T-cell (primary cell): ENCODE measurements at regions not wholly inside any gene's neighbourhood (a gene's known extent, or its start where the extent isn't known, plus 50 kb on each side); places are given as distances from the start of the nearest gene placed in this dataset.
"Not testable (repeated sequence)": the region's sequence is repeated elsewhere in the genome, so short reads cannot be mapped to it uniquely, and the experiment has no call there.

Experiments
- ATAC-seq, 4 experiments: fragments of 200-7000 bp in 3 of 4; fragments of 150-1000 bp in 1 of 4; cut with Tn5 transposase; replicated peaks in 1 of 4; 1 replicate in 3 of 4; 2 replicates in 1 of 4; pipeline ENCODE4 v1.10.0; 2021; ENCODE audit warnings: moderate library complexity in 3 of 4, mild to moderate bottlenecking in 2 of 4, moderate number of reproducible peaks in 1 of 4
- CTCF ChIA-PET, 2 donors: fragments of 300-600 bp; sonication (Branson Sonifier 250); formaldehyde crosslinking; loops; one replicate each; lab custom pipeline; 2022; ENCODE audit warnings: antibody characterized with exemption in 2 of 2; lab: Charles Lee
- POLR2A ChIA-PET, 2 donors: fragments of 300-600 bp; sonication (Branson Sonifier 250); formaldehyde crosslinking; loops; one replicate each; lab custom pipeline; 2022; ENCODE audit warnings: antibody characterized with exemption in 2 of 2; lab: Charles Lee
- DNase-seq, 35 experiments: peaks; one replicate each; pipeline versions ENCODE4 v3.0.0 to v3.0.0-alpha.2; 2013 to 2023
- H3K27ac ChIP-seq: one replicate; pipeline ENCODE4 v1.5.1; 2013; ENCODE audit warnings: low read length
- H3K27me3 ChIP-seq, 2 experiments: replicated peaks in 1 of 2; 1 replicate in 1 of 2; 2 replicates in 1 of 2; pipeline versions ENCODE4 v1.6.1 to v1.7.0; 2013; ENCODE audit warnings: low read length in 1 of 2, mixed read lengths in 1 of 2; ENCODE audit not compliant: control insufficient read depth in 2 of 2, insufficient read depth in 2 of 2; ENCODE audit errors: extremely low read depth in 1 of 2
- H3K36me3 ChIP-seq, 2 donors: 1 replicate in 1 of 2; 2 replicates in 1 of 2; pipeline versions ENCODE4 v1.6.1 to v1.7.0; 2013; ENCODE audit warnings: low read length in 1 of 2; ENCODE audit not compliant: control insufficient read depth in 2 of 2, insufficient read depth in 1 of 2; ENCODE audit errors: extremely low read depth in 1 of 2
- H3K4me1 ChIP-seq, 2 experiments: 1 replicate in 1 of 2; 2 replicates in 1 of 2; pipeline versions ENCODE4 v1.6.1 to v1.7.0; 2013; ENCODE audit warnings: low read length in 2 of 2, mixed read lengths in 1 of 2; ENCODE audit not compliant: insufficient read depth in 2 of 2, control insufficient read depth in 1 of 2; ENCODE audit errors: extremely low read depth in 1 of 2
- H3K4me3 ChIP-seq, 2 donors: 1 replicate in 1 of 2; 2 replicates in 1 of 2; pipeline versions ENCODE4 v1.5.1 to v1.7.0; 2013; ENCODE audit warnings: mild to moderate bottlenecking in 2 of 2, low read length in 1 of 2, moderate library complexity in 1 of 2; ENCODE audit not compliant: control insufficient read depth in 1 of 2; ENCODE audit errors: extremely low read depth in 1 of 2
- H3K9me3 ChIP-seq: 2 replicates; pipeline ENCODE4 v1.7.0; 2013
- H3K27ac Mint-ChIP-seq, 2 donors: one replicate each; pipeline ENCODE4 v1.8.0; 2020 to 2021; ENCODE audit warnings: mild to moderate bottlenecking in 2 of 2, mixed read lengths in 2 of 2
- H3K27me3 Mint-ChIP-seq, 2 donors: one replicate each; pipeline ENCODE4 v1.8.0; 2021 to 2022; ENCODE audit warnings: mixed read lengths in 2 of 2
- H3K36me3 Mint-ChIP-seq: one replicate; pipeline ENCODE4 v1.8.0; 2021; ENCODE audit warnings: mixed read lengths
- H3K4me1 Mint-ChIP-seq, 3 donors: one replicate each; pipeline ENCODE4 v1.8.0; 2020 to 2022; ENCODE audit warnings: mixed read lengths in 3 of 3, mild to moderate bottlenecking in 1 of 3
- H3K4me3 Mint-ChIP-seq, 3 donors: one replicate each; pipeline ENCODE4 v1.8.0; 2020 to 2022; ENCODE audit warnings: mild to moderate bottlenecking in 3 of 3, mixed read lengths in 3 of 3, moderate library complexity in 3 of 3
- H3K9me3 Mint-ChIP-seq, 3 donors: one replicate each; pipeline ENCODE4 v1.8.0; 2020 to 2022; ENCODE audit warnings: mixed read lengths in 3 of 3
- WGBS: methylation state at CpG from one replicate; pipeline ENCODE4 v1.1.5; 2013; ENCODE audit warnings: missing lambda C conversion rate; ENCODE audit not compliant: insufficient coverage; 5-methylcytosine and 5-hydroxymethylcytosine counted together

- ChIA-PET CTCF (no interaction called here), POLR2A (no interaction called here)
- Mint-ChIP-seq H3K27me3 (peaks cover 0 to 1% of the 10 kb centered on the region in 2 donors), H3K9me3 (peaks cover 0 to 4% (median 0%) of the 10 kb centered on the region in 3 donors), H3K36me3 (no peaks in the 10 kb centered on the region), H3K4me3 (no peak overlapping the region), H3K27ac (no peak overlapping the region), H3K4me1 (no peaks in the 10 kb centered on the region)
- H3K27me3 ChIP-seq: no peaks in the 10 kb centered on the region
- no peak for DNase-seq
- H3K27ac ChIP-seq: no peak overlapping the region
- no peaks in the 10 kb centered on the region for H3K4me1 ChIP-seq
- no peak for ATAC-seq
- no peak overlapping the region for H3K4me3 ChIP-seq
- H3K36me3 ChIP-seq: no peaks in the 10 kb centered on the region
- WGBS: no CpG with 5 or more reads among the region's 5 CpGs
- no peaks in the 10 kb centered on the region for H3K9me3 ChIP-seq
Observed at GRCh38 chr1:73832276-73833181, 365.4 kb downstream of the LRRIQ3 start.

GRCh38 chr1:73827283-73827682 lies 370.7 kb downstream of the LRRIQ3 start:
- CTCF ChIA-PET, H3K27me3 Mint-ChIP-seq, DNase-seq, H3K4me1 ChIP-seq, H3K4me3 ChIP-seq, H3K27ac Mint-ChIP-seq, H3K36me3 ChIP-seq, ATAC-seq, H3K36me3 Mint-ChIP-seq, POLR2A ChIA-PET, H3K4me3 Mint-ChIP-seq, H3K9me3 ChIP-seq, H3K9me3 Mint-ChIP-seq, H3K4me1 Mint-ChIP-seq, H3K27ac ChIP-seq, H3K27me3 ChIP-seq: not testable (repeated sequence)
- no CpG with 5 or more reads among the region's 3 CpGs for WGBS

GRCh38 chr1:73824065-73824464 lies 373.9 kb downstream of the LRRIQ3 start:
- Histone ChIP-seq H3K4me3 (no peak overlapping the region), H3K9me3 (no peaks in the 10 kb centered on the region), H3K36me3 (no peaks in the 10 kb centered on the region), H3K27me3 (no peaks in the 10 kb centered on the region), H3K27ac (no peak overlapping the region), H3K4me1 (no peaks in the 10 kb centered on the region)
- POLR2A ChIA-PET: no interaction called here
- Mint-ChIP-seq H3K4me1 (no peaks in the 10 kb centered on the region), H3K27ac (no peak overlapping the region), H3K36me3 (no peaks in the 10 kb centered on the region), H3K27me3 (no peaks in the 10 kb centered on the region), H3K9me3 (no peaks in the 10 kb centered on the region), H3K4me3 (no peak overlapping the region)
- WGBS: no CpG with 5 or more reads among the region's 4 CpGs
- no peak for ATAC-seq
- CTCF ChIA-PET: no interaction called here
- no peak for DNase-seq

- Histone ChIP-seq H3K36me3 (no peaks in the 10 kb centered on the region), H3K9me3 (no peaks in the 10 kb centered on the region), H3K27me3 (no peaks in the 10 kb centered on the region), H3K4me3 (no peak overlapping the region), H3K27ac (no peak overlapping the region), H3K4me1 (no peaks in the 10 kb centered on the region)
- ChIA-PET CTCF (no interaction called here), POLR2A (no interaction called here)
- no peaks in the 10 kb centered on the region for H3K27me3 Mint-ChIP-seq
- no peak for DNase-seq
- no peaks in the 10 kb centered on the region for H3K4me1 Mint-ChIP-seq
- no peak for ATAC-seq
- no peak overlapping the region for H3K27ac Mint-ChIP-seq
- H3K4me3 Mint-ChIP-seq: no peak overlapping the region
- no peaks in the 10 kb centered on the region for H3K36me3 Mint-ChIP-seq
- H3K9me3 Mint-ChIP-seq: peaks cover 0 to 4% (median 1%) of the 10 kb centered on the region in 3 donors
Observed at GRCh38 chr1:73821520-73821919, 376.5 kb downstream of the LRRIQ3 start.

- Mint-ChIP-seq H3K27me3 (no peaks in the 10 kb centered on the region), H3K4me1 (no peaks in the 10 kb centered on the region), H3K4me3 (no peak overlapping the region), H3K27ac (no peak overlapping the region), H3K9me3 (peaks cover 0 to 10% (median 8%) of the 10 kb centered on the region in 3 donors), H3K36me3 (no peaks in the 10 kb centered on the region)
- no peak overlapping the region for H3K4me3 ChIP-seq
- ChIA-PET CTCF (no interaction called here), POLR2A (no interaction called here)
- H3K9me3 ChIP-seq: no peaks in the 10 kb centered on the region
- H3K27me3 ChIP-seq: no peaks in the 10 kb centered on the region
- H3K27ac ChIP-seq: no peak overlapping the region
- WGBS: no CpG with 5 or more reads among the region's 1 CpG
- H3K36me3 ChIP-seq: no peaks in the 10 kb centered on the region
- ATAC-seq (no peak), DNase-seq (no peak)
- H3K4me1 ChIP-seq: no peaks in the 10 kb centered on the region
Observed at GRCh38 chr1:73820843-73821242, 377.1 kb downstream of the LRRIQ3 start.

GRCh38 chr1:73813716-73814115 lies 384.3 kb downstream of the LRRIQ3 start:
- Mint-ChIP-seq H3K36me3 (no peaks in the 10 kb centered on the region), H3K4me1 (no peaks in the 10 kb centered on the region), H3K27me3 (no peaks in the 10 kb centered on the region), H3K27ac (no peak overlapping the region), H3K9me3 (peaks cover 2 to 24% (median 14%) of the 10 kb centered on the region in 3 donors), H3K4me3 (no peak overlapping the region)
- no CpG with 5 or more reads among the region's 2 CpGs for WGBS
- no peak for DNase-seq
- H3K27ac ChIP-seq: no peak overlapping the region
- H3K4me1 ChIP-seq: no peaks in the 10 kb centered on the region
- no peaks in the 10 kb centered on the region for H3K36me3 ChIP-seq
- no peaks in the 10 kb centered on the region for H3K27me3 ChIP-seq
- no peak overlapping the region for H3K4me3 ChIP-seq
- ATAC-seq: no peak
- no peaks in the 10 kb centered on the region for H3K9me3 ChIP-seq
- CTCF ChIA-PET: no interaction called here
- POLR2A ChIA-PET: no interaction called here
